Mucosa of stomach (tissue), 1 donor: ENCODE measurements at regions not wholly inside any gene's neighbourhood (a gene's known extent, or its start where the extent isn't known, plus 50 kb on each side); places are given as distances from the start of the nearest gene placed in this dataset.
"Not testable (repeated sequence)": the region's sequence is repeated elsewhere in the genome, so short reads cannot be mapped to it uniquely, and the experiment has no call there.

Experiments
- H3K27me3 ChIP-seq: one replicate; pipeline ENCODE4 v1.7.0; 2013; ENCODE audit warnings: mild to moderate bottlenecking, low read length; ENCODE audit not compliant: control insufficient read depth, insufficient read depth
- H3K36me3 ChIP-seq: one replicate; pipeline ENCODE4 v1.7.0; 2013; ENCODE audit warnings: low read length; ENCODE audit not compliant: control insufficient read depth, insufficient read depth
- H3K4me1 ChIP-seq: one replicate; pipeline ENCODE4 v1.7.0; 2013; ENCODE audit warnings: mild to moderate bottlenecking, low read length; ENCODE audit not compliant: control insufficient read depth, insufficient read depth
- H3K4me3 ChIP-seq: one replicate; pipeline ENCODE4 v1.7.0; 2013; ENCODE audit warnings: low read length
- H3K9ac ChIP-seq: one replicate; pipeline ENCODE4 v1.7.0; 2013; ENCODE audit warnings: mild to moderate bottlenecking, low read length, moderate library complexity
- H3K9me3 ChIP-seq: one replicate; pipeline ENCODE4 v1.7.0; 2013; ENCODE audit warnings: mild to moderate bottlenecking, low read length, moderate library complexity; ENCODE audit not compliant: control insufficient read depth
- donor health status: Pancreatic carcinoma.

DNA sequence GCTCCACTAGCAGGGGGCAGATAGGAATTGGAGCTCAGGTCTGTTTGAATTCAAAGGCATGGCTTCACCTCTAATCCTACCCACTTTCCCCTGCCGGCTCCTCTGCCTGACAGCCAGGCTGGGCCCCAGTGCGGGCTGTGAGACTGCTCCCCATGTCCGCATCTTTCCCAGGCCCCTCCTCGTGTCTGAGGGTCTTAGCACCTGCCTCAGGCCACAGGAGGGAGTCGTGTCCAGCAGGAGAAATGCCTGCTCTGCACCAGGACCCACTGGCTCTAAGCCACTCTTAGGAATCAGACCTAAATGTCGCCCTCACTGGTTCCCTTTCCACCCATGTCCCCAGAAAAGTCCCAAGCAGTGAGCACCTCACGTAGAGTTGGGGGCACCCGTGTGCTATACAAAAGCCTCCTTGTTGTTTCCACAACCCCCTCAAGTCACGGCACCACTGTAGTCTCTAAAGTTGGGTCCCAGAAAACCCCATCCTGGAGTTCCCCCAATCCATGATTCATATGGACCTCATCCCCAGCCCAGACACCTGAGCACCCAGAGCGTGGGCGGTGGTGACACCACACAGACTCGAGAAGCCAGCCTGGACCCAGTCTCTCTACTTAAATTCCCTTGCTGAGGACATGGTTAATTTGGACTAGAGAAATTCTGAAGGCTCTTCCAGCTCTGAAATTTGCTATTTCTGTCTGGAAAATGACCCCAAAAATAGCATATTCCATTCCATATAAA is 466.4 kb upstream of the ZMIZ1 start:
- H3K4me3 ChIP-seq = no peak overlapping the region
- H3K36me3 ChIP-seq = no peaks in the 10 kb centered on the region
- peaks cover 12% of the 10 kb centered on the region for H3K4me1 ChIP-seq
- no peak overlapping the region for H3K9ac ChIP-seq
- no peaks in the 10 kb centered on the region for H3K27me3 ChIP-seq
- H3K9me3 ChIP-seq = no peaks in the 10 kb centered on the region

- Histone ChIP-seq H3K9ac (no peak overlapping the region), H3K36me3 (no peaks in the 10 kb centered on the region), H3K9me3 (no peaks in the 10 kb centered on the region), H3K27me3 (no peaks in the 10 kb centered on the region), H3K4me3 (no peak overlapping the region), H3K4me1 (peaks cover 12% of the 10 kb centered on the region)
These were observed 464.5 kb upstream of the ZMIZ1 start for GRCh38 chr10:78604286-78604685.

- Histone ChIP-seq H3K36me3 (no peaks in the 10 kb centered on the region), H3K4me1 (peaks cover 12% of the 10 kb centered on the region), H3K4me3 (no peak overlapping the region), H3K9me3 (no peaks in the 10 kb centered on the region), H3K9ac (no peak overlapping the region), H3K27me3 (no peaks in the 10 kb centered on the region)
These were observed 464.0 kb upstream of the ZMIZ1 start for GRCh38 chr10:78604721-78605120.

- no peak overlapping the region for H3K9ac ChIP-seq
- H3K9me3 ChIP-seq = no peaks in the 10 kb centered on the region
- H3K4me3 ChIP-seq = no peak overlapping the region
- H3K4me1 ChIP-seq = peaks cover 4% of the 10 kb centered on the region
- no peaks in the 10 kb centered on the region for H3K36me3 ChIP-seq
- no peaks in the 10 kb centered on the region for H3K27me3 ChIP-seq
These were observed 462.9 kb upstream of the ZMIZ1 start for GRCh38 chr10:78605800-78606350.

DNA sequence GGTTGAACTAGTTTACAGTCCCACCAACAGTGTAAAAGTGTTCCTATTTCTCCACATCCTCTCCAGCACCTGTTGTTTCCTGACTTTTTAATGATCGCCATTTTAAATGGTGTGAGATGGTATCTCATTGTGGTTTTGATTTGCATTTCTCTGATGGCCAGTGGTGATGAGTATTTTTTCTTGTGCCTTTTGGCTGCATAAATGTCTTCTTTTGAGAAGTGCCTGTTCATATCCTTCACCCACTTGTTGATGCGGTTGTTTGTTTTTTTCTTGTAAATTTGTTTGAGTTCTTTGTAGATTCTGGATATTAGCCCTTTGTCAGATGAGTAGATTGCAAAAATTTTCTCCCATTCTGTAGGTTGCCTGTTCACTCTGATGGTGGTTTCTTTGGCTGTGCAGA is 462.0 kb upstream of the ZMIZ1 start:
- not testable (repeated sequence) for H3K9me3 ChIP-seq, H3K4me3 ChIP-seq, H3K4me1 ChIP-seq, H3K9ac ChIP-seq, H3K36me3 ChIP-seq, H3K27me3 ChIP-seq

- Histone ChIP-seq H3K4me1 (no peaks in the 10 kb centered on the region), H3K27me3 (no peaks in the 10 kb centered on the region), H3K4me3 (no peak overlapping the region), H3K36me3 (no peaks in the 10 kb centered on the region), H3K9me3 (no peaks in the 10 kb centered on the region), H3K9ac (no peak overlapping the region)
These were observed 458.8 kb upstream of the ZMIZ1 start for GRCh38 chr10:78609976-78610375.

- H3K9me3 ChIP-seq = no peaks in the 10 kb centered on the region
- H3K27me3 ChIP-seq = no peaks in the 10 kb centered on the region
- peaks cover 11% of the 10 kb centered on the region for H3K4me1 ChIP-seq
- no peaks in the 10 kb centered on the region for H3K36me3 ChIP-seq
- no peak overlapping the region for H3K4me3 ChIP-seq
- no peak overlapping the region for H3K9ac ChIP-seq
These were observed 455.6 kb upstream of the ZMIZ1 start for GRCh38 chr10:78613132-78613531.

GRCh38 chr10:78614267-78614666 is 454.5 kb upstream of the ZMIZ1 start:
- H3K9ac ChIP-seq = no peak overlapping the region
- H3K36me3 ChIP-seq = no peaks in the 10 kb centered on the region
- H3K27me3 ChIP-seq = no peaks in the 10 kb centered on the region
- H3K4me1 ChIP-seq = peaks cover 11% of the 10 kb centered on the region
- no peak overlapping the region for H3K4me3 ChIP-seq
- no peaks in the 10 kb centered on the region for H3K9me3 ChIP-seq

DNA sequence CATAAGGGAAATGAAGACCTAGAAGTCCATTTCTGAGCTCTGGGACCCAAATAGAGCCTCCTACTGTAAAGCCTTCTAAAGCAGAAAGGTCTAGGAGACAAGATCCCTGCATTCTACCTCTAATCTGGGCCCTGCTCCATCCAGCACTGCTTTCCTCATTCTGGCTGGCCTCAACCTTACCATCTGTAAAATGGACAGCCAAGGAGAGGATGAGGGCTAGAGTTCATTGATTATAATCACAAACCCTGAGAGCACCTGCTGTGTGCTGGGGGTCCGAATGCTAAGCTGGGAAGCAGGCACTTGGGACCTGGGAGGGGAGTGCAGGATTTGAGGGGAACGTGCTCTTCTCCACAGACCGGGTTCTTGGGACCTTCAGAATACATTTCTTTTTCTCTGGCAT is 454.0 kb upstream of the ZMIZ1 start:
- no peaks in the 10 kb centered on the region for H3K9me3 ChIP-seq
- no peak overlapping the region for H3K4me3 ChIP-seq
- H3K9ac ChIP-seq = no peak overlapping the region
- H3K36me3 ChIP-seq = no peaks in the 10 kb centered on the region
- no peaks in the 10 kb centered on the region for H3K27me3 ChIP-seq
- peaks cover 11% of the 10 kb centered on the region for H3K4me1 ChIP-seq

GRCh38 chr10:78616125-78616695 is 452.6 kb upstream of the ZMIZ1 start:
- Histone ChIP-seq H3K9me3 (no peaks in the 10 kb centered on the region), H3K36me3 (no peaks in the 10 kb centered on the region), H3K9ac (no peak overlapping the region), H3K4me3 (no peak overlapping the region), H3K4me1 (peaks cover 16% of the 10 kb centered on the region), H3K27me3 (no peaks in the 10 kb centered on the region)

- H3K27me3 ChIP-seq = no peaks in the 10 kb centered on the region
- no peaks in the 10 kb centered on the region for H3K9me3 ChIP-seq
- no peak overlapping the region for H3K9ac ChIP-seq
- peaks cover 25% of the 10 kb centered on the region for H3K4me1 ChIP-seq
- no peaks in the 10 kb centered on the region for H3K36me3 ChIP-seq
- no peak overlapping the region for H3K4me3 ChIP-seq
These were observed 451.7 kb upstream of the ZMIZ1 start for GRCh38 chr10:78617115-78617514.

DNA sequence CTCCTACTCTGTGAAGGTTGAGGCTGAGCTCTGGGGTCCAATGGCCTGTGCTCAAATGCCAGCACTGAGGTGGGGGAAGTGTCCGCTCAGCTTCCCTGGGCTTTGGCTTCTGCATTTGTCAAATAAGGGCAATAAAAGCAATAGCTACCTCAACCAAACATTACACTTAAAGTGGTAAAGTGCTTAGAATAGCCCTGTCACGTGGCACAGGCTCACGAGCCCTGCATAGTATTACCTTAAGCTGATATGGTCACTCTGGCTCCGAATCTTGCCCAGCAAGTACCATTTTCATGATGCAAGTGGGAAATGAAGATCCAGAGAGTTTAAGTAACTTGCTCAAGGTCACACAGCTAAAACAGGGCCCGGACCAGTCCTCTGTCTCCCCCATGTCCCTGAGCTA is 451.1 kb upstream of the ZMIZ1 start:
- H3K4me1 ChIP-seq = peaks cover 31% of the 10 kb centered on the region
- H3K36me3 ChIP-seq = no peaks in the 10 kb centered on the region
- no peak overlapping the region for H3K9ac ChIP-seq
- H3K4me3 ChIP-seq = no peak overlapping the region
- no peaks in the 10 kb centered on the region for H3K27me3 ChIP-seq
- no peaks in the 10 kb centered on the region for H3K9me3 ChIP-seq
